Stimulated activated CD4-positive, alpha-beta T cell treated with anti-CD3 and anti-CD28 coated beads, Interleukin-4, amount 100 ng/mL, for 1 hour (primary cell): ENCODE measurements at regions not wholly inside any gene's neighbourhood (a gene's known extent, or its start where the extent isn't known, plus 50 kb on each side); places are given as distances from the start of the nearest gene placed in this dataset.
"Not testable (repeated sequence)": the region's sequence is repeated elsewhere in the genome, so short reads cannot be mapped to it uniquely, and the experiment has no call there.

Experiments
- DNase-seq: peaks from one replicate; pipeline ENCODE4 v3.0.0-alpha.2; 2020

- DNase-seq = no peak
Measured at GRCh38 chr3:103927896-103928295, 1438.8 kb upstream of the ALCAM start.

DNA sequence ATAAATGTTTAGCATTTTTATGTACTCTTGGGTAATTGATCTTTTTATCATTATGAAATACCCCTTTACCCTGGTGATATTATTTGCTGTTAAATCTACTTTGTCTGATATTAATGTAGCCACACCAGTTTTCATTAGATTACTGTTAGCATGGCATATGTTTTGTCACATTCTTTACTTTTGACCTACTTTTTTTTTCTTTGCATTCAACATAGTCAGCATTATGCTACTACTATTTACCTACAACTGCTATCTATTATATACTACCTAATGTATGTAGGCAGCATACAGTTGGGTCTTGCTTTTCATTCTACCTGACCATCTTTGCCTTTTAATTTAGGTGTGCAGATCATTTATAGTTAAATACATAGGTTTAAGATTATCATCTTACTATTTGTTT lies 1429.6 kb upstream of the ALCAM start:
- no peak for DNase-seq

DNA sequence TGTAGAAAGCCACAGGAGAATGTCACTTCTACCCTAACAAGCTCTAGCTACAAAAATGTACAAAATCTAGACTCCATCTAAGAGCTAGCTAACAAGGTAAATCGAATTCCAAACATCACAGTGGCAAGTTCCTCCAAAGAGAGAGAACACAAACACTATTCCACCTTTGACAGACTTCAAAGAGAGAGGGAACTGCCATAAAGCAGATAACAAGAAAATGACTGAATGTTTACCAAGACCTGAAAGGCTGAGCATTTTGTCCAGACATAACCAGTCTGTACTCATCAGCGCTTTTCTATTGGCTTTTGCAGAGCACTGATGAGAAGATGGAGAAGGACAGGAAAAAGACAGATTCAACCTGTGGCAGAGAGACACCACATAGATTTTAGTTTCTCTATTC lies 1419.6 kb upstream of the ALCAM start:
- DNase-seq = no peak

GRCh38 chr3:103949693-103950092 lies 1417.0 kb upstream of the ALCAM start:
- no peak for DNase-seq

DNA sequence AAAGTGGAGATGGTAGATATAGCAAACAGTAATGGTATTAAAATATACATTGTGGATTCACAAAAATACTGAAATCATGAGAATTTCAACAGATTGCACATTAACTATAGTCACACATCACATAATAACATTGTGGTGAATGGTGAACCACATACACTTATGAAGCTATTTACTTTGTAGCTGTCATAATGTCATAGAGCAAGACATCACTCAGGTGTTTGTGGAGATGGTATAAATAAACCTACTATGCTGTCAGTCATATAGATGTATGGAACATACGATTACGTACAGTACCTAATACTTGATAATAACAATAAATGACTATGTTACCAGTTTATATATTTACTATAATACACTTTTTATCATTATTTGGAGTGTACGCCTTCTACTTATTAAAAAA lies 1416.0 kb upstream of the ALCAM start:
- DNase-seq = no peak

DNA sequence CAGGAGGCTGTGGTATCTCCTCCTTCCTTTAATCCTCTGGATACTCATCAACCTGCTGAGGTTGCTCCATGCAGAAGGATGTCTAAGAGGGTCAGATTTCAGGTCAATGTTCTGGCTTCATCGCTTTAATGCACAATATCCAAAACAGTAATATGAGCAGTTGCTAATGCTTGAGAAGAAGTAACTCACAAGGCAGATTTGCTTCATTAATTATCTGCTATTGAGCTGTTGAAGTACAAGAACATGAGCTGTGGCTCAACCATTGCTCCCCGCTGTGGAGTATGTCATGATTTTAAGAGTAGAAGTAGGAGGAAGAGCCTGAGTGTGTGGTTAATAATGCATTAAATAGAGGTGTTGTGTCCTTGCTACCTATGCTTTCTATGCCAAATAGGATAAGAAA lies 1412.9 kb upstream of the ALCAM start:
- DNase-seq = no peak

DNA sequence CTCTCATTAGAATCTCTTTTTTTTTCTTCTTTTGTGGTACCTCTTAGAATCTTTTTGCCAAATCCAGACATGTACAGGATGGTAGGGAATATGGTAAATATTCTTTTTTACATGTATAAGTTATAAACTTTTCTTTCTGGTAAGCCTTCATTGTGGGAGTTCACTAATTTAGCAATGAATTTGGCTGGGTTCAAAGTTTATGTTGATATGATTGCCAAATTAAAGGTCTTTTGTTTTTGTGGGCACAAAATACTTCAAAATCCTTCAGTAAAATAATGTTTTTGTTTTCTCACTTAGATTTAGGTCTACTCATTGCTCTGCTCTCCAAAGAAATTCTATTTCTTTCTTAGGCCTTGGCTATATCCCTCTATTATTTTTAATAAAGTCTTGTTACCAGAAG lies 1405.9 kb upstream of the ALCAM start:
- no peak for DNase-seq

- DNase-seq = no peak
Measured at GRCh38 chr3:103963599-103963998, 1403.1 kb upstream of the ALCAM start.

GRCh38 chr3:103965764-103966163 lies 1400.9 kb upstream of the ALCAM start:
- DNase-seq = no peak

GRCh38 chr3:103966749-103967148 lies 1400.0 kb upstream of the ALCAM start:
- no peak for DNase-seq

DNA sequence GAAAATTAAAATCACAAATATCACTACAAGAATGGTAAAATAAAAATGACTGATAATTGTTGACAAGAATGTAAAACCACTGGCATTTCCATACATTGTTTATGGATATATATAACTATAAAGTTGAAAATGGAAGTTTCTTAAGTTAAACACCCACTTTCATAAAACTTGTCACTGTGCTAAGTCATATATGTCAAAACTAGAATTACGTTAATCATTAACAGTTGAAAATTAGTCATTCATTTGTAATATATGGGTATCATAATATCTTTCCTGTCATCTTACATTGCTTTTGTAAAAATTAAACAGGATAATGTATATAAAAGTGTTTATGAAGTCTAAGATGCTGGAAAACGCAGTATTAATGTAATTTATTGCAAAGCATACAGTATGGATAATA lies 1398.6 kb upstream of the ALCAM start:
- no peak for DNase-seq

DNA sequence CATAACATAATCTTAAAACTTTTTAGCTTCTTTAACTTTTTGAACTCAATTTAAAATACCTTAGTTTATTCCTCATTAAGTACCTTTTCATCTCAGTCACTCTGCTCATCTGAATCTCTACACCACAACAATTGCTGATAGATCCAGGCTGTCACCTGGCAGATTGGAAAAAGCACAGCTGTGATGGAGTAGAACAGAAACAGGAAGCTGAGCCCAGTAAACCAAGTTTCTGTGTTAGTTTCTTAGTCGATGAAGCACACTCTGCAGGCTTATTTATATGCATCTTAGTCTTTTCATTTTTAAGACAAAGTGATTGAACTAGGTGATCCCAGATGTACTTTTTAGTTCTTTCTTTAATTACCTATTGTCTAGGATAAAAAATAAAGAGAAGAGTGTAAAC lies 1398.0 kb upstream of the ALCAM start:
- DNase-seq = no peak

GRCh38 chr3:103976931-103977339 lies 1389.8 kb upstream of the ALCAM start:
- DNase-seq = no peak

DNA sequence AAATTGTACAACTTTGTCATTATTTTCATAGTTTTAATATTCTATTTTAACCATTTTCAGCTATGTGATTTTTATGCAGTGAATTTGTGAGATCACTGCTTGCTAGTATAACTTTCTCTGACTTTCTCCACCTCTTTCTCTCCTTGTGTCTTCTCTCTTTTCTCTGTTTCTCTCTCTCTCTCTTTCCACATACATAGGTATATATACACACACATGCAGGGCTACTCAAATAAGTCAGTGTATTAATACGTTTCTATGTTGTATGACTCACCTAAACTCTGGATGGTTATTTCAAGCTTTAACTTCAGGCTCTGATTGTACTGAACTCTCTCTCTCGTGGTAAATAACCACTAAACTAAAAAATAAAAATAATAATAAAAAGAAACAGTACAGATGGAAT lies 1389.3 kb upstream of the ALCAM start:
- no peak for DNase-seq

GRCh38 chr3:103991461-103992115 lies 1375.1 kb upstream of the ALCAM start:
- no peak for DNase-seq

DNA sequence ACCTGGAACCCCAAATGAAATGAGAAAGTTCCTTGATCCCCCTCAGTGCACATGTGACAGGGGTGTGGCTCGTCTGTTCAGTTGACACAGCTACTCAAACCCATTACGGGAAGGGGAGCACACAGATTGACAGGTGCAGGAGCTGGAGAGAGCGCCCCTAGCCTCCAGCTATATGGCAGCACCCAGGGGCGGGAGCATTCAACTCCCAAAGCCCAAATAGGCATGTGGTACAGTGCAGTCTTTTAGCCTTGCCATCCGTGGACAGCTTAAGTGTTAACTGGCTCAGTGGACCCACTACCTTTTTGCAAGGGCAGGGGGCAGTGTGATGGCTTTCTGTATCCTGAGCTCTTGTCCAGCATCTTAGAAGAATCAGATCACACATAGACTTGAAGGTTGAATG lies 1374.2 kb upstream of the ALCAM start:
- no peak for DNase-seq

- no peak for DNase-seq
Measured at GRCh38 chr3:104004956-104005355, 1361.8 kb upstream of the ALCAM start.

DNA sequence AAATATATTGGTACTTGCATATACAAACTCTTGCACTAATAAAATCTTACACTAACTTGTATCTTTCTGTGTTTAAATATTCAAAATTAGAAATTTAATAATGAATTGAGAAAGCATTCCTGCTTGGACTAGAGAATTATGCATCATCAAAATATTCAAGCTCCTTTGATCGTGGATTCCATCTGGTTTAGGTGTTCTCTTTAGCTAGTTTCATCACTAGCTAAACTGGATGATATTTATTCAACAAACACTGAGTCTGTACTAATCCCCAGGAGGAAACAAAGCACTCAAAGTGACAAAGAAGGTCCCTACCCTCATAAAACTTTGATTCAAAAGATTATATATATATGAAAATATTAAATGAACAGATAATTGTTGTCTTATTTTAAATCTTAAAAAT lies 1360.9 kb upstream of the ALCAM start:
- DNase-seq = no peak

DNA sequence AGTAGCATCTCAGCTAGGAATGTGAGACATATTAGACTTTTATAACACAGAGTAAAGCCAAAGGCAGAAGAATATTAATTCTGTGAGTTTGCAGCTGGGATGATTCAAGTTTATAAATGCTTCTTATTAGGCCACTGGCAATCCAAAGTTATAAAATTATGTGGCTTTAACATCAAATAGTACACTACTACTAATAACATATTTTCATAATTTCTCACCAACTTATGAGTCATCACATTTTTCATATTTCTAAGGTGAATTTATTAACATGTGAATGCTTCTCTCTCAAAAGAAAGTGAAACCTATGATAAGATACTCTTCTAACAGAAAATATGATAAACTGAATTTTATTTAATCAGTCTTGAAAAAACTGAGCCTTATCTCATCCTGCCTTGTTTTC lies 1348.2 kb upstream of the ALCAM start:
- DNase-seq = no peak

DNA sequence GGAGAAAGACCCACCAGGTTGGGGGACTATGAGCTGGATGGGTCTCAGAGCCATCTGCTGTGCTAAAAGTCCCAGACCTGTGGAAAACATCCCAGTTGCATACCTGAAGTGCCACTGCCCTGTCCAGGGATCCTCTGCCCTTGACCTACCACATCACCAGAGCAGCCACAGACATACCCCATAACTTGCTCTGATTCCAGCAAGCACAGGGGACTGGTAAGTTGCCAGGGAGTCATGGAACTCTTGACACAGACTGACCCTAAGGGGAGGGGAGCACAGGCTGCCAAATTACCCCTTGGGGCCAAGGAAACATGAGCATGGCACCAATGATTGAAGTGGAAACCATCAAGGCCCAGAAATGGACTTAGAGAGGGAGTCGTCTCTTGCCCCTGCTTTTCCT lies 1335.1 kb upstream of the ALCAM start:
- no peak for DNase-seq

DNA sequence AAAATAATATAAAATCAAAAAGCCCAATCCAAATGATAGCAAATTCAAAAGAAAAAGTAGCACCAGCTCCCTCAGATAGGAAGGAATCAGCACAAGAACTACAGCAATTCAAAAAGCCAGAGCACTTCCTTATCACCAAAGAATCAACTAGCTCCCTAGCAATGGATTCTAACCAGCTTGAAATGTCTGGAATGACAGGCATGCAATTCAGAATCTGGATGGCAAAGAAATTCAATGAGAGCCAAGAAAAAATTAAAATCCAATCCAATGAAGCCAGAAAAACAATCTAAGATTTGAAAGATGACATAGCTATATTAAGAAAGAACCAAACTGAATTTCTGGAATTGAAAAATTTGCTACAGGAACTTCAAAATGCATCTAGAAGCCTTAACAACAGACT lies 1334.4 kb upstream of the ALCAM start:
- no peak for DNase-seq

GRCh38 chr3:104040896-104041295 lies 1325.8 kb upstream of the ALCAM start:
- no peak for DNase-seq

GRCh38 chr3:104043001-104043543 lies 1323.6 kb upstream of the ALCAM start:
- not testable (repeated sequence) for DNase-seq

DNA sequence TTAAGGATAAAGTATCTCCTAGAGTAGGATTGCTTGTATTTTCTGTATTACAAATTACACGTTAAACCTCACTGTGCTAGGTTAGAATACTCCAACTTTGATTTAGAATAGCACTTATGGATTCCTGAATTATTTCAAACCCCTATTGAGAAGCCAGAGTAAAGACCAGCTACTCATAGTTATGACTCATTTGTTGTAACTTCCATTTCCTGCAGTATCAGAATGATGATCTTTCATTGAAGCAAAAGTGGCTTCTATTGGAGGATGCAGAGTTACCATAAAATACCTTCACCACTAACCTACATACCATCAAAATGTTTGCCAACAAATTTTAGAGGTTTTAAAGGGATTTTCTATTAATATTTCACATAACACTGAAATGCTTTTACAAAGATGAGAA lies 1322.7 kb upstream of the ALCAM start:
- no peak for DNase-seq

GRCh38 chr3:104066658-104067057 lies 1300.1 kb upstream of the ALCAM start:
- DNase-seq = no peak
